ENCODE measurements at regions not wholly inside any gene's neighbourhood (a gene's known extent, or its start where the extent isn't known, plus 50 kb on each side); places are given as distances from the start of the nearest gene placed in this dataset.
A peak's percentile ranks its signal among the peaks of the same experiment; 100 is the strongest.

- no peak for TF ChIP-seq CTCF (IDR thresholded peaks at IDR 0.05)
- Mint-ChIP-seq H3K27ac (no peak overlapping the region), H3K27me3 (ENCODE audit: low read depth, poor library complexity) (peaks cover 3% of the 10 kb centered on the region), H3K4me1 (no peaks in the 10 kb centered on the region), H3K9me3 (peaks cover under 1% of the 10 kb centered on the region), H3K4me3 (no peak overlapping the region), H3K36me3 (ENCODE audit: low read depth) (no peaks in the 10 kb centered on the region)
- no peak for DNase-seq
Observed at GRCh38 chr18:34550156-34550555, 159.9 kb upstream of the DTNA start.

DNA sequence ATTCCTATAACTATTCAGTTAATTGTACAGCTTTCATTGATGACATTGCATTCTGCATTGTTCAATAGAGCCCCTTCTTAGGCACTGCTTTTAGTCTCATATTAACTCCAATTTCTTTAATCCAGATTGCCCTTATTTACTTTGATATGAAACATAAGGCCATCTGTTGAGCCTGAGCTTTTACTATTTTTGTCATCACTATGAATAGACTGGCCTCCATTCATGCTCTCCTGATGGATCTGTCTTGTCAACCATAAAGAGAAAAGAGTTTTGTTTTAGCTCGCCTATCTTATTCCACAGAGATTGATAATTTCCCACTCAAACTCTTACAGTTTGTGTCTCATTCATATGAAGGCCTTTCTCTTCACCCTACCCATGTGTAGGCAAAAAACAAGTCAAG, 159.2 kb upstream of the DTNA start:
- H3K4me1 Mint-ChIP-seq = no peaks in the 10 kb centered on the region
- peaks cover under 1% of the 10 kb centered on the region for H3K27me3 Mint-ChIP-seq (ENCODE audit: low read depth, poor library complexity)
- H3K4me3 Mint-ChIP-seq = no peak overlapping the region
- H3K9me3 Mint-ChIP-seq = peaks cover 6% of the 10 kb centered on the region
- DNase-seq = no peak
- H3K27ac Mint-ChIP-seq = no peak overlapping the region
- no peak for TF ChIP-seq CTCF (IDR thresholded peaks at IDR 0.05)
- no peaks in the 10 kb centered on the region for H3K36me3 Mint-ChIP-seq (ENCODE audit: low read depth)

DNA sequence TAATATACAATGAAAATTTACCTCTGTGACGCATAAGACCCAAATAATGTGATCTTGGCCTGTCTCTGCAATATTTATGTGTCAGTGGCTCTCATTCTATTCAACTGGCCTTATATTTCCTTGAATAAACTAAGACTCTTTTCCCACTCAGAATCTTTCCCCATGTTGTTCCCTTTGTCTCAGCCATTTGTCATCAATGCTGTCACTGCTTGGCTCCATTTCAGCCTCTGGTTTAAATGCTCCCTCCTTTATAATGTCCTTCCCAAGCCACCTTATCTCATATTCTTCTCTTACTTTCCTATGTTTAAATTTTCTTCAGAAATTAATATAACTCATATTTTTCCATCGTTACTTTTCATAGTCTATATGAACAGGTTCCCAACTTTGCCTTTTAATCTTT, 158.3 kb upstream of the DTNA start:
- peak overlapping the region; percentile 6 for H3K27ac Mint-ChIP-seq
- no peak for TF ChIP-seq CTCF (IDR thresholded peaks at IDR 0.05)
- DNase-seq = no peak
- peaks cover 6% of the 10 kb centered on the region for H3K9me3 Mint-ChIP-seq
- no peak overlapping the region for H3K4me3 Mint-ChIP-seq
- no peaks in the 10 kb centered on the region for H3K36me3 Mint-ChIP-seq (ENCODE audit: low read depth)
- no peaks in the 10 kb centered on the region for H3K4me1 Mint-ChIP-seq
- H3K27me3 Mint-ChIP-seq (ENCODE audit: low read depth, poor library complexity) = no peaks in the 10 kb centered on the region

DNA sequence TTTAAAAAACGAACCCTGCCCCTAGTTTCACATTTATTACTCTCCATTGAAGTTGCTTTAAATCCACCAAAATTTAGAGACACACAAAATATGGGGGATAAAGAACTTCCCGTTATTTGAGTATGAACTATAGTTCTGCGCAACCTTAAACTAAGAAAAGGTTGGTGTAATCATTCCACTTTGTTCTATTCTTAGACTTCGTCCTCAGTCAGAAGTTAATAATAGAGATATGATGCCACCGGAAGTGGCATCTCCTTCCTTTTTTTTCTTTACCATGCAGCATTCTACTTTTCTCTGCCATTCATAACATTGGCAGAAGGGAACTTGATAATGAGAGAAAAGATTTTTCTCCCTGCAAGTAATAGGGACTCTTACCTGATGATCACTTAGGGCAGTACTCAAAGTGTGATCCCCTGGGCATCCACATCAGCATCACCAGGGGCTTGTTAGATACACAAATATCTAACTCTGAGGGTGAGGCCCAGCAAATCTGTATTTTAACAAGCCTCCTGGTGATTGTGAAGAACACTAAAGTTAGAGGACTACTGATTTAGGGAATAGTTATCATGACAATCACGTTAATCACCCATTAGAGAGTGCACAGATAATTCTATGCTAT, 147.7 kb upstream of the DTNA start:
- Mint-ChIP-seq H3K4me3 (no peak overlapping the region), H3K27ac (no peak overlapping the region), H3K4me1 (no peaks in the 10 kb centered on the region), H3K9me3 (peaks cover 10% of the 10 kb centered on the region), H3K36me3 (ENCODE audit: low read depth) (no peaks in the 10 kb centered on the region), H3K27me3 (ENCODE audit: low read depth, poor library complexity) (peaks cover 7% of the 10 kb centered on the region)
- TF ChIP-seq CTCF (IDR thresholded peaks at IDR 0.05) = no peak
- DNase-seq = no peak

GRCh38 chr18:34567857-34568256, 142.2 kb upstream of the DTNA start:
- no peaks in the 10 kb centered on the region for H3K36me3 Mint-ChIP-seq (ENCODE audit: low read depth)
- H3K27me3 Mint-ChIP-seq (ENCODE audit: low read depth, poor library complexity) = peaks cover 7% of the 10 kb centered on the region
- no peak overlapping the region for H3K4me3 Mint-ChIP-seq
- DNase-seq = no peak
- no peak for TF ChIP-seq CTCF (IDR thresholded peaks at IDR 0.05)
- no peaks in the 10 kb centered on the region for H3K9me3 Mint-ChIP-seq
- H3K27ac Mint-ChIP-seq = no peak overlapping the region
- H3K4me1 Mint-ChIP-seq = no peaks in the 10 kb centered on the region

DNA sequence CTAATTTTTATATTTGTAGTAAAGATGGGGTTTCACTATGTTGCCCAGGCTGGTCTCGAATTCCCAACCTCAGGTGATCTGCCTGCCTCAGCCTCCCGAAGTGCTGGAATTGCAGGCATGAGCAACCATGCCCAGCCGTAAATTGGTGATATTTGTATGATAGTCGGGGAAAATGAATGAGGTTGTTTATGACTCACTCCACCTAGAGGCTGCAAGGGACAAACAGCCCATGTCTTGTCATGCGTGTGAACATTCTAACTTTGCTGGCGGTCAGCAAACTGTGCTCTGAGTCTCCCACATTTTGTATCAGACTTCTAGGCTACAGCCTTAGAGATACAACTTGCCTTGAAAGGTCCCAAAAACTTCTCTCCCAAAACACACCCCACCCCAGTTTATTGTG, 133.5 kb upstream of the DTNA start:
- no peak for DNase-seq
- peaks cover 6% of the 10 kb centered on the region for H3K36me3 Mint-ChIP-seq (ENCODE audit: low read depth)
- no peak overlapping the region for H3K27ac Mint-ChIP-seq
- no peaks in the 10 kb centered on the region for H3K27me3 Mint-ChIP-seq (ENCODE audit: low read depth, poor library complexity)
- no peak overlapping the region for H3K4me3 Mint-ChIP-seq
- no peak for TF ChIP-seq CTCF (IDR thresholded peaks at IDR 0.05)
- no peaks in the 10 kb centered on the region for H3K4me1 Mint-ChIP-seq
- peaks cover 27% of the 10 kb centered on the region for H3K9me3 Mint-ChIP-seq
